Fibroblast of lung (primary cell): ENCODE measurements at regions not wholly inside any gene's neighbourhood (a gene's known extent, or its start where the extent isn't known, plus 50 kb on each side); places are given as distances from the start of the nearest gene placed in this dataset.

Experiments
- EZH2 ChIP-seq: IDR thresholded peaks from 2 replicates; pipeline ENCODE4 v1.5.1; 2012; ENCODE audit warnings: low read length, control low read depth, mild to moderate bottlenecking; ENCODE audit errors: missing control alignments
- TF ChIP-seq, protein P1 (sequence below), 2 donors: IDR thresholded peaks in 1 of 2; conservative IDR thresholded peaks in 1 of 2; 1 replicate in 1 of 2; 2 replicates in 1 of 2; pipeline ENCODE4 v1.5.1; 2011 to 2012; ENCODE audit warnings: low read length in 2 of 2, control low read depth in 1 of 2, inconsistent platforms in 1 of 2, low read depth in 1 of 2, mild to moderate bottlenecking in 1 of 2

DNA sequence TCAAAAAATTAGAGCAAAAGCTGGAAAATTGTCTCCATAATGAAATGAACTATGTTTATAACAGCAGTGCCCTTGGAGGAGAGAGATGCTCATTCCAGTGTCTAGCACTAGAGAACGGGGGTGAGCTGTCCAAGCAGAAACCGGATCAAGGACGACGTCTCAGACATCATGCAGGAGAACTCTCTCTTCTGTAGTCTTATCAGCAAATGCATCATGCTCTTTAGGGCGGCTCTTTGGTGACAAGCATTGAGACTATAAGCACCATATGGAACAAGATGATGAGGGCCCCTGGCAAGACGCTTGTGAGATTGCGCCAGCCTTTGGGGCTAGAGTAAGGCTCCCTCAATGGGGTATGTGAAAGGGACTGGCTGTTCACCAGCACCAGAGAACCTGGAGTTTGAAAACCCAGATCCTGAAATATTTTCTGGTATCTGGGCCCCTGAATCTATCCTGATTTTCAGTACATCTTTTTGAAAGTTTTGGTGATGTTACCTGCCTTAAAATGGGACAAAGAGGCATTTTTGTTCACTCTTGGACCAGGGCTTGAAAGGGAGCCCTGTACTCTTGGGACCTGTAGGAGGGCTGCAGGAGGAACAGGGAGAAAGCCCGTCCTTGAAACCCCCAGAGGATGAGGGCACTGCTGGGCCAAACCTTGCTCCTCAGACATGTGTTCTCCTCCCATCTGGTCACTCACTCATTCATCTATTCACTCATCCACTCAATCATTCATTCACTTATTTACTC lies 127.6 kb downstream of the TTLL2 start:
- TF ChIP-seq, protein P1, sequence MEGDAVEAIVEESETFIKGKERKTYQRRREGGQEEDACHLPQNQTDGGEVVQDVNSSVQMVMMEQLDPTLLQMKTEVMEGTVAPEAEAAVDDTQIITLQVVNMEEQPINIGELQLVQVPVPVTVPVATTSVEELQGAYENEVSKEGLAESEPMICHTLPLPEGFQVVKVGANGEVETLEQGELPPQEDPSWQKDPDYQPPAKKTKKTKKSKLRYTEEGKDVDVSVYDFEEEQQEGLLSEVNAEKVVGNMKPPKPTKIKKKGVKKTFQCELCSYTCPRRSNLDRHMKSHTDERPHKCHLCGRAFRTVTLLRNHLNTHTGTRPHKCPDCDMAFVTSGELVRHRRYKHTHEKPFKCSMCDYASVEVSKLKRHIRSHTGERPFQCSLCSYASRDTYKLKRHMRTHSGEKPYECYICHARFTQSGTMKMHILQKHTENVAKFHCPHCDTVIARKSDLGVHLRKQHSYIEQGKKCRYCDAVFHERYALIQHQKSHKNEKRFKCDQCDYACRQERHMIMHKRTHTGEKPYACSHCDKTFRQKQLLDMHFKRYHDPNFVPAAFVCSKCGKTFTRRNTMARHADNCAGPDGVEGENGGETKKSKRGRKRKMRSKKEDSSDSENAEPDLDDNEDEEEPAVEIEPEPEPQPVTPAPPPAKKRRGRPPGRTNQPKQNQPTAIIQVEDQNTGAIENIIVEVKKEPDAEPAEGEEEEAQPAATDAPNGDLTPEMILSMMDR (conservative IDR thresholded peaks at IDR 0.05 in 1 of 2, IDR thresholded peaks at IDR 0.05 in 1 of 2; ENCODE audit: low read depth in 1 of 2, low read length in 2 of 2), result no peak
- TF ChIP-seq EZH2, result no peak
